ENCODE measurements at regions not wholly inside any gene's neighbourhood (a gene's known extent, or its start where the extent isn't known, plus 50 kb on each side); places are given as distances from the start of the nearest gene placed in this dataset.

- no peak for DNase-seq (ENCODE audit: low read depth)
These were observed 348.9 kb upstream of the ISL1 start for GRCh38 chr5:51034222-51034901.

GRCh38 chr5:51039424-51040329, 343.6 kb upstream of the ISL1 start:
- no peak for DNase-seq (ENCODE audit: low read depth)

- no peak for DNase-seq (ENCODE audit: low read depth)
These were observed 339.5 kb upstream of the ISL1 start for GRCh38 chr5:51043745-51044144.

GRCh38 chr5:51047369-51047768, 335.9 kb upstream of the ISL1 start:
- no peak for DNase-seq (ENCODE audit: low read depth)

GRCh38 chr5:51053361-51053760, 329.9 kb upstream of the ISL1 start:
- no peak for DNase-seq (ENCODE audit: low read depth)

GRCh38 chr5:51060953-51061352, 322.3 kb upstream of the ISL1 start:
- no peak for DNase-seq (ENCODE audit: low read depth)

GRCh38 chr5:51072937-51073336, 310.3 kb upstream of the ISL1 start:
- no peak for DNase-seq (ENCODE audit: low read depth)

- DNase-seq (ENCODE audit: low read depth), result no peak
These were observed 300.5 kb upstream of the ISL1 start for GRCh38 chr5:51082741-51083140.

GRCh38 chr5:51091816-51092215, 291.4 kb upstream of the ISL1 start:
- DNase-seq (ENCODE audit: low read depth), result no peak

- no peak for DNase-seq (ENCODE audit: low read depth)
These were observed 287.8 kb upstream of the ISL1 start for GRCh38 chr5:51095486-51095885.

GRCh38 chr5:51096859-51097258, 286.4 kb upstream of the ISL1 start:
- no peak for DNase-seq (ENCODE audit: low read depth)

- DNase-seq (ENCODE audit: low read depth), result no peak
These were observed 283.9 kb upstream of the ISL1 start for GRCh38 chr5:51099173-51099853.

- DNase-seq (ENCODE audit: low read depth), result no peak
These were observed 278.7 kb upstream of the ISL1 start for GRCh38 chr5:51104556-51104955.

- no peak for DNase-seq (ENCODE audit: low read depth)
These were observed 273.4 kb upstream of the ISL1 start for GRCh38 chr5:51109786-51110410.

GRCh38 chr5:51131266-51131665, 252.0 kb upstream of the ISL1 start:
- DNase-seq (ENCODE audit: low read depth), result no peak

GRCh38 chr5:51138164-51138563, 245.1 kb upstream of the ISL1 start:
- no peak for DNase-seq (ENCODE audit: low read depth)

GRCh38 chr5:51148437-51148836, 234.8 kb upstream of the ISL1 start:
- no peak for DNase-seq (ENCODE audit: low read depth)

- no peak for DNase-seq (ENCODE audit: low read depth)
These were observed 227.0 kb upstream of the ISL1 start for GRCh38 chr5:51156222-51156621.

- no peak for DNase-seq (ENCODE audit: low read depth)
These were observed 226.4 kb upstream of the ISL1 start for GRCh38 chr5:51156838-51157237.

GRCh38 chr5:51159164-51159563, 224.1 kb upstream of the ISL1 start:
- DNase-seq (ENCODE audit: low read depth), result no peak

- no peak for DNase-seq (ENCODE audit: low read depth)
These were observed 223.6 kb upstream of the ISL1 start for GRCh38 chr5:51159606-51160005.

- no peak for DNase-seq (ENCODE audit: low read depth)
These were observed 221.0 kb upstream of the ISL1 start for GRCh38 chr5:51162245-51162644.

Data from HS-27A (cell line).